ENCODE measurements at regions not wholly inside any gene's neighbourhood (a gene's known extent, or its start where the extent isn't known, plus 50 kb on each side); places are given as distances from the start of the nearest gene placed in this dataset.

- Mint-ChIP-seq H3K36me3 (ENCODE audit: low read depth) (no peaks in the 10 kb centered on the region), H3K4me1 (ENCODE audit: low read depth) (no peaks in the 10 kb centered on the region), H3K9me3 (no peaks in the 10 kb centered on the region), H3K4me3 (no peak overlapping the region), H3K27ac (no peak overlapping the region), H3K27me3 (no peaks in the 10 kb centered on the region)
- no peak for DNase-seq
Observed at GRCh38 chr22:48641906-48642475, 1185.7 kb downstream of the BRD1 start.

- peaks cover 2% of the 10 kb centered on the region for H3K4me1 Mint-ChIP-seq (ENCODE audit: low read depth)
- no peaks in the 10 kb centered on the region for H3K27me3 Mint-ChIP-seq
- no peak overlapping the region for H3K4me3 Mint-ChIP-seq
- no peak overlapping the region for H3K27ac Mint-ChIP-seq
- no peak for DNase-seq
- H3K9me3 Mint-ChIP-seq, result no peaks in the 10 kb centered on the region
- H3K36me3 Mint-ChIP-seq (ENCODE audit: low read depth), result no peaks in the 10 kb centered on the region
Observed at GRCh38 chr22:48640890-48641841, 1186.5 kb downstream of the BRD1 start.

DNA sequence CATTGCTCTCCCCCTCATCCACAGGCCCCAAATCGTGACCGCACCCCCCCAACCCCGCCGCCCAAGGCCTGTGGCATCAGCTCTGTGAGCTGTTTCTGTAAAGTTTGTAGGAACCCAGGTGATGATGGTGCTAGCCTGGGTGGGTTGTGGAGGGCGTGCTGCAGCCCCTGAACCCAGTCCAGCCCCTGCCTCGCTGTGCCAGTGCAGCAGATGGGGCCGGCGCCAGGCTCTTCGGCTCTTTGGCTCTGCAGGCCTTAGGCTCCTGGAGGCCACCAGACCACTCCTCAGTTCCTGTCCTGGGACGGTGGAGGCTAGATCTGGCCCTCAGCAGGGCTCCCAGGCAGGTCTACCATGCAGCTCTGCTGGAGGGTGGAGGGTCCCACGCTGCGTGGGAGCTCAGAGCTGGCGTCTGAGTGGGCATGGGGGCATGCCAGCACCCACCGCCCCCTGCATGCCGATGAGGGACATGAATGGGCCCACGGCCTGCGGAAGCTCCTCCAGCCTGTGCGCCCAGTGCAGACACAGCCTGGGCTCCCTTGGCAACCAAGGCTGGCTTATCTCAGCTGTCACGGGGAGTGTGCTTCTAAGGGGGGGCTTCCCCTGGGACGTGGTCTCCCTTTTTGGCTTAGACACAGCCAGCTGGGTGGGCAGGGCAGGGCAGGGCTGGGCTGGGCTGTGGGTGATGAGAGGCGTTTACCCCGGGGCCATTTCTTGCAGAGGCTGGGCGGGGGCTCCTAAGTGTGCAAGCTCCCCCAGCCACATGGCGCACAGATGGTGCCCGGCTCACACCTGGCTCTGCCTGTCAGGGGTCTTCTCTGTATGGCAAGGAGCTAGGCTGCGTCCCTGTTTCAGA lies 1187.6 kb downstream of the BRD1 start:
- Mint-ChIP-seq H3K4me1 (ENCODE audit: low read depth) (peaks cover 7% of the 10 kb centered on the region), H3K9me3 (no peaks in the 10 kb centered on the region), H3K27ac (no peak overlapping the region), H3K4me3 (no peak overlapping the region), H3K36me3 (ENCODE audit: low read depth) (no peaks in the 10 kb centered on the region), H3K27me3 (no peaks in the 10 kb centered on the region)
- DNase-seq, result no peak

- no peak for DNase-seq
- Mint-ChIP-seq H3K4me1 (ENCODE audit: low read depth) (peaks cover 7% of the 10 kb centered on the region), H3K27ac (no peak overlapping the region), H3K27me3 (no peaks in the 10 kb centered on the region), H3K9me3 (no peaks in the 10 kb centered on the region), H3K4me3 (no peak overlapping the region), H3K36me3 (ENCODE audit: low read depth) (no peaks in the 10 kb centered on the region)
Observed at GRCh38 chr22:48639021-48639795, 1188.5 kb downstream of the BRD1 start.

DNA sequence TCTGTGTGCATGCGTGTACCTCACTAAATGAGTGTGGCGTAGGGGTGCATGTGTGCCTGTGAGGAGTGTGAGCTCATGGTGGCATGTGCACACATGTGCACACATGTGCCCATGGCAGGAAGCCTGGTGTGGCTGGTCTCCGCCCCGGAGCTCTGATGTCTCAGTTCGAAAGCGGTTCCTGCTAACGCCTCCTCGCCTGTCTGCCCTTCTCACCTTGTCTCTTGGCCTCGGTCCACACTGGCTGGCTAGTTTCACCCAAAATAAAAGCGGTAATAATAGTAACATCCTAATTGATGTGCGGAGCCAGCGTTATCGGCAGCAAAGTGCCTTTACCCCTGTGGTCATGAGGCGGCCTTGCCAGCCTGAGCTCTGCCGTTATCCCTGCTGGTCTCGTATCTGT lies 1190.4 kb downstream of the BRD1 start:
- DNase-seq, result no peak
- H3K27ac Mint-ChIP-seq, result no peak overlapping the region
- no peaks in the 10 kb centered on the region for H3K27me3 Mint-ChIP-seq
- no peak overlapping the region for H3K4me3 Mint-ChIP-seq
- H3K9me3 Mint-ChIP-seq, result no peaks in the 10 kb centered on the region
- H3K36me3 Mint-ChIP-seq (ENCODE audit: low read depth), result no peaks in the 10 kb centered on the region
- H3K4me1 Mint-ChIP-seq (ENCODE audit: low read depth), result peaks cover 7% of the 10 kb centered on the region

DNA sequence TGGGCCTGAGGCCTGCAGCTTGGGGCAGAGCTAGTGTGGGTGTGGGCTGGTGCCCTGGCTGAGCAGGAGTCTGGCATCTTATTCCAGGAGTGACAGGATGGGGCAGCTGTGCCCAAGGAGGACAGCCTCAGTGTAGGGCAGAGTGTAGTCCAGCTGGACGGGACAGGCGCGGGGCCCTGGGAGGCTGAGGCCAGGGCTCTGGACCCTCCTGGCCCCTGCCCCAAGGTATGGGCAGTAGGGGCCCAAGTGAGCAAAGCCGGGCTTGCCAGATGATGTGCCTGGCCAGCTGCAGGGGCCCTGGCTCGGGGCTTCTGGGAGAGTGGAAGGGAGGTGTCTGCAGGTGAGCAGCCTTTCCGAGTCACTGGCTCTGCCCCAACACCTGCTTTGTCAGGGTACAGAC lies 1190.9 kb downstream of the BRD1 start:
- no peaks in the 10 kb centered on the region for H3K9me3 Mint-ChIP-seq
- H3K36me3 Mint-ChIP-seq (ENCODE audit: low read depth), result no peaks in the 10 kb centered on the region
- H3K4me3 Mint-ChIP-seq, result no peak overlapping the region
- H3K27ac Mint-ChIP-seq, result no peak overlapping the region
- DNase-seq, result no peak
- peaks cover 7% of the 10 kb centered on the region for H3K4me1 Mint-ChIP-seq (ENCODE audit: low read depth)
- no peaks in the 10 kb centered on the region for H3K27me3 Mint-ChIP-seq

DNA sequence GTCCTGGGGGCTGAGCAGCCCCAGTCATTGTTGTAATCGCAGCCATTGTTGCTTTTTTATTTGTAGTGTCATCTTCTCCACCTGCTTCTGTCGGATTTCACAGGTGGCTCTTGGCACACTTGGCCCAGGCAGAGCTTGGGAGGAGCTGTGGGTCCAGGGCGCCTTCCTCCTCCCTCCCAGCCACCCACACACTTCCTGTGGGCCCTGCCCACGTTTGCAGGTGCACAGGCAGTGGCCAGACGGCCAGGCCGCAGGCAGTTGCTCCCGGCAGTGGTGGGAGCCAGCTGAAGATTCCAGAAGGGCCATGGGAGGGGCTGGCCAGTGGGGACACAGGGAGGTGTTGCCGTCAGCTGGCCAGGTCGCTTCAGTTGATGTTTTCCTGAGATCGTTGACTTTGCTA lies 1191.9 kb downstream of the BRD1 start:
- no peaks in the 10 kb centered on the region for H3K27me3 Mint-ChIP-seq
- DNase-seq, result no peak
- H3K4me3 Mint-ChIP-seq, result no peak overlapping the region
- H3K9me3 Mint-ChIP-seq, result no peaks in the 10 kb centered on the region
- H3K36me3 Mint-ChIP-seq (ENCODE audit: low read depth), result no peaks in the 10 kb centered on the region
- no peak overlapping the region for H3K27ac Mint-ChIP-seq
- H3K4me1 Mint-ChIP-seq (ENCODE audit: low read depth), result peaks cover 7% of the 10 kb centered on the region

GRCh38 chr22:48635031-48635430 lies 1192.6 kb downstream of the BRD1 start:
- H3K36me3 Mint-ChIP-seq (ENCODE audit: low read depth), result no peaks in the 10 kb centered on the region
- H3K4me3 Mint-ChIP-seq, result no peak overlapping the region
- no peaks in the 10 kb centered on the region for H3K27me3 Mint-ChIP-seq
- no peak for DNase-seq
- H3K4me1 Mint-ChIP-seq (ENCODE audit: low read depth), result peaks cover 7% of the 10 kb centered on the region
- no peak overlapping the region for H3K27ac Mint-ChIP-seq
- H3K9me3 Mint-ChIP-seq, result no peaks in the 10 kb centered on the region

DNA sequence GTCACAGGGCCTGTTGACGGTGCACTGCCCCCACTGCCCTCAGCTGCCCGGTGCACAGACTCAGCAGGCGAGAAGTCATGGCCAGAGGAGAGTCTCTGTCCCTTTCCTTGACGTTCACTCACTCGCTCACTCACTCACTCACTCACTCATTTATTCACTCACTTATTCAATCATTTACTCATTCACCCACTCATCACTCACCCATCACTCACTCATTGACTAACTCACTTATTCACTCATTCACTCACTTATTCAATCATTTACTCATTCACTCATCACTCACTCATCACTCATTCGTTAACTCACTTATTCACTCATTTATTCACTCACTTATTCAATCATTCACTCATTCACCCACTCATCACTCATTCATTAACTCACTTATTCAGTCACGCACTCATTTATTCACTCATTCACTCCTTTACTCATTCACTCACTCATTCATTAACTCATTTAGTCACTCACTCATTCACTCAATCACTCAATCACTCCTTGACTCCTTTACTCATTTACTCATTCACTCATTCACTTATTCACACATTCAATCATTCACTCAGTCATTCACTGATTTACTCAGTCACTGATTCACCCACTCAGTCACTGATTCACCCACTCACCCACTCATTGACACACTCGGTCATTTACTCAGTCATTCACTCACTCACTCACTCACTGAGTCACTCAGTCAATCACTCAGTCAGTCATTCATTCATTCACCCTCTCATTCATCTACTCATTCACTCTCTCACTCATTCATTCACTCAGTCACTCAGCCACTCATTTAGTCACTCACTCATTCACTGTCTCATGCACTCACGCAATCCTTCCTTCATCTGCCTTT lies 1193.5 kb downstream of the BRD1 start:
- Mint-ChIP-seq H3K36me3 (ENCODE audit: low read depth) (no peaks in the 10 kb centered on the region), H3K27me3 (no peaks in the 10 kb centered on the region), H3K4me3 (no peak overlapping the region), H3K27ac (no peak overlapping the region), H3K4me1 (ENCODE audit: low read depth) (peaks cover 7% of the 10 kb centered on the region), H3K9me3 (no peaks in the 10 kb centered on the region)
- DNase-seq, result no peak

DNA sequence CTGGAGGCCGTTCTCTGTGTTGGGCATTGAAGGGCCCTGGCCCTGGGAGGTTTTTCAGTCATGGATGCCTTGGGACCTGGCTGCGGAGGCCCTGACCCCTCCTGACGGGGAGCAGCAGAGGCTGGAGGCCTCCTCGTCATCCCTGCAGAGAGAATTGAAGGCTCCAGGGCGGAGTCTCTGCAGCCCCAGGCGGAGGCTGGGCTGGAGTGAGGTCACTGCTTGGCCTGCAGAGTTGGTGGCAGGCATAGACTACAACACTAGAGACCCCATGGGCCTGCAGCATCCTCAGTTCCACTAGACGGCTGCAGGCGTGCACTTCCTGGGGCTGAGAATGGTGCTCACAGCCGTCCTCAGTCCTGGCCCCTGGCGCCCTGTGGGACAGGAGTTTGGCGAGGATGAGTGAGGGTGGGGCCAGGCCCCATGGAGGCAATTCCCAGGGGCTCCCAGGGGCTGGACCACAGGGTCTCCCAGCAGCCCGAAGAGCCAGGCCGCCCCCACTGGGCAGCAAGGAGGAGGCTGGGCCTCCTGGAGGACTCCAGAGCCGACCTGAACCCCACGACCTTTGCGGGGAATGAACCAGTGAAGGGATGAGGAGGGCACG lies 1194.9 kb downstream of the BRD1 start:
- Mint-ChIP-seq H3K4me1 (ENCODE audit: low read depth) (peaks cover 7% of the 10 kb centered on the region), H3K9me3 (no peaks in the 10 kb centered on the region), H3K27me3 (peaks cover 6% of the 10 kb centered on the region), H3K36me3 (ENCODE audit: low read depth) (no peaks in the 10 kb centered on the region), H3K27ac (no peak overlapping the region), H3K4me3 (no peak overlapping the region)
- DNase-seq, result no peak

DNA sequence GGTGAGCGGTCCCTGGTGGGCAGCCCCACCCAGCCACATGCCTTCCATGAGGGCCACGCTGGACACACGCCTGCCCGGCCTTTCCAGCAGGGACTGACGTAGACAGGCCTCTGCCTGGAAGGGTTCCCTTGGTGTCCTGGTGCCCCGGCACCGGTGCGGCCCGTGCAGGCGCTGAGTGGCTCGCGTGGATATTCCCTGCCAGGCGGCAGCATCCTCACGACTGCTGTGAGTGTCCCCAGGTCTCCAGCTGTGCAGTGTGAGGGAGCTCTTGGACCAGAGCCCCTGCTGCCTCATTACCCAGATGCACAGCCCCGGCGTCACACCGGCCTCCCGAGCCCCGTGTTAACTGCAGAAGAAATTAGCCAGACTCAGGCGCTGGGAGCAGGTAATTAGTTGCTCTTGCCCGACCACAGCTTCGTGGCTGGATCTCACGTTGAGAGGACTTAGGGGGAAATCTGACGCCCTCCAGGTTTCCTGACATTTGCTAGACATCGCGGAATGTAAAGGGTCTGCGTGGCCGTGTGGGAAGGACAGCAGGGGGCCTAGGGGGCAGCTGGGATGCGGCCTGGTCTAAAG lies 1196.3 kb downstream of the BRD1 start:
- Mint-ChIP-seq H3K27me3 (peaks cover 17% of the 10 kb centered on the region), H3K27ac (no peak overlapping the region), H3K9me3 (no peaks in the 10 kb centered on the region), H3K4me3 (no peak overlapping the region), H3K4me1 (ENCODE audit: low read depth) (peaks cover 8% of the 10 kb centered on the region), H3K36me3 (ENCODE audit: low read depth) (no peaks in the 10 kb centered on the region)
- no peak for DNase-seq

GRCh38 chr22:48630848-48631247 lies 1196.8 kb downstream of the BRD1 start:
- Mint-ChIP-seq H3K27me3 (peaks cover 22% of the 10 kb centered on the region), H3K36me3 (ENCODE audit: low read depth) (no peaks in the 10 kb centered on the region), H3K4me3 (no peak overlapping the region), H3K4me1 (ENCODE audit: low read depth) (peaks cover 4% of the 10 kb centered on the region), H3K9me3 (no peaks in the 10 kb centered on the region), H3K27ac (no peak overlapping the region)
- no peak for DNase-seq

GRCh38 chr22:48630433-48630754 lies 1197.3 kb downstream of the BRD1 start:
- Mint-ChIP-seq H3K27ac (no peak overlapping the region), H3K27me3 (peaks cover 24% of the 10 kb centered on the region), H3K4me3 (no peak overlapping the region), H3K9me3 (no peaks in the 10 kb centered on the region), H3K36me3 (ENCODE audit: low read depth) (no peaks in the 10 kb centered on the region), H3K4me1 (ENCODE audit: low read depth) (peaks cover 2% of the 10 kb centered on the region)
- DNase-seq, result no peak

All from activated T-cell treated with anti-CD3 and anti-CD28 coated beads, Interleukin-2, amount 50 U/mL, for 24 hours (primary cell).